ENCODE measurements at regions not wholly inside any gene's neighbourhood (a gene's known extent, or its start where the extent isn't known, plus 50 kb on each side); places are given as distances from the start of the nearest gene placed in this dataset.

DNA sequence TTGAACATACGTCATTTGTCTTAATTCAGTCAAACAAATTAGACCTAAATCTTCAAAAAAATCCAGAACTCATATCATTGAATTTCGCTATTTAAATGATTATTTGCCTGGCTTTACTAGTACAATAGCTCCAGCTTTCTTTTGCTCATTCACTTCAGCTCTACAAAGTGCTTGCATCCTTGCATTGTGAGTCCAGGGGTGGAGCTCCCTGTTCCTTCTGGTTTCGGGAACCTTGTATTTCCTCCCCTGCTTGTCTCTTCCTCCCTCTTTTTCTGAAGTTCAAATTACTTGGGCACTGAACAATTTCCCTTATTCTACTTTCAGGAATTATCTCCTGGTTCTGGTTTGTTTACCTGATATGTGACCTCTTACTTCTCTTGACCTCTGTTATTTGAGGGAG lies 58.1 kb upstream of the KITLG start:
- TF ChIP-seq CTCF (IDR thresholded peaks at IDR 0.05) = no peak
- TF ChIP-seq POLR2A (IDR thresholded peaks at IDR 0.05) = no peak
